ENCODE measurements at regions not wholly inside any gene's neighbourhood (a gene's known extent, or its start where the extent isn't known, plus 50 kb on each side); places are given as distances from the start of the nearest gene placed in this dataset.

DNA sequence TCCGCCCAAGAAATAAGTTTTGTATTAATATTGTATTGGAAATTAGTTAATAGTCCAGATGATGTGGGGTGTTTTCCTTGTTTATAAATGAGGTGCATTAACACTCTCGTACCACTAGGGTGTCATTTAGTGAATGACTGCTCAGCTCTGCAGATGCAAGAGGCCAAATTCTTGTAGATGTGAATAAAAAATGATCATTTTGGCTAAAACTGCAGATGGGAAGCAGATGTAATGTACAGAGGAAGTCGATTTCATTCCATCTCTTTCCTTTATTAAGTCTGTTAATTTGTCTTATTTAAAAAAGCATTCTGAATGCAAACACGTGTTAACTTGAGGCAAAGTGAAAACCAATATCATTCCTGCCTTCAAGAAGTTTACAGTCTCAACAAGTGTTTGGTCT is 108.1 kb downstream of the DHX15 start:
- H3K4me1 ChIP-seq, result peaks cover 0 to 21% (median 16%) of the 10 kb centered on the region in 4 donors
- TF ChIP-seq, protein P1, sequence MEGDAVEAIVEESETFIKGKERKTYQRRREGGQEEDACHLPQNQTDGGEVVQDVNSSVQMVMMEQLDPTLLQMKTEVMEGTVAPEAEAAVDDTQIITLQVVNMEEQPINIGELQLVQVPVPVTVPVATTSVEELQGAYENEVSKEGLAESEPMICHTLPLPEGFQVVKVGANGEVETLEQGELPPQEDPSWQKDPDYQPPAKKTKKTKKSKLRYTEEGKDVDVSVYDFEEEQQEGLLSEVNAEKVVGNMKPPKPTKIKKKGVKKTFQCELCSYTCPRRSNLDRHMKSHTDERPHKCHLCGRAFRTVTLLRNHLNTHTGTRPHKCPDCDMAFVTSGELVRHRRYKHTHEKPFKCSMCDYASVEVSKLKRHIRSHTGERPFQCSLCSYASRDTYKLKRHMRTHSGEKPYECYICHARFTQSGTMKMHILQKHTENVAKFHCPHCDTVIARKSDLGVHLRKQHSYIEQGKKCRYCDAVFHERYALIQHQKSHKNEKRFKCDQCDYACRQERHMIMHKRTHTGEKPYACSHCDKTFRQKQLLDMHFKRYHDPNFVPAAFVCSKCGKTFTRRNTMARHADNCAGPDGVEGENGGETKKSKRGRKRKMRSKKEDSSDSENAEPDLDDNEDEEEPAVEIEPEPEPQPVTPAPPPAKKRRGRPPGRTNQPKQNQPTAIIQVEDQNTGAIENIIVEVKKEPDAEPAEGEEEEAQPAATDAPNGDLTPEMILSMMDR (IDR thresholded peaks at IDR 0.05), result peak; percentile 34 to 38
- no peaks in the 10 kb centered on the region for H3K9me3 ChIP-seq
- no peaks in the 10 kb centered on the region for H3K36me3 ChIP-seq
- intact Hi-C loops (cut with DNase I; ENCODE audit: low total_unique reads), result no loop called here
- DNase-seq, result no peak
- peaks cover 0 to 20% of the 10 kb centered on the region in 2 donors for H3K27me3 ChIP-seq
- H3K27ac ChIP-seq, result no peak overlapping the region
- H3K4me3 ChIP-seq, result no peak overlapping the region

DNA sequence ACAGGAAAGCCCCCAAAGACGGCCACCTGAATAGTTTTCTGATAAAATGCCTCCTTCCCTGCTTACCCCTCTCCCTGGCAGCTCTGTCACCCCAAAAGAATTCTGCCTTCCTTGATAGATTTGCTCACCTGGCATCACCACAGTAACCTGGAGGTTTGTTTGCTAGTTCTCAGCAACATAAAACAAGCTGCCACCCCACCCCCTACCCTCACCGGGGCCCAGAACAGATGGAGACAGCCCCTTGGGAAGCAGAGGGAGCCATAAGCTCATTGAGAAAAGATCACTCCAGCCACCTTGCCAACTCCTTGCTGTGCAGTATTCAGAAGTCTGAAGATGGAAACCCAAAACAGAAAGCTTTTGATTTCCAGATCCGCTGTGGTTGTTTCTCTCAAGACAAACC is 108.6 kb downstream of the DHX15 start:
- Histone ChIP-seq H3K9me3 (no peaks in the 10 kb centered on the region), H3K4me3 (no peak overlapping the region), H3K27me3 (peaks cover 0 to 20% of the 10 kb centered on the region in 2 donors), H3K4me1 (peaks cover 0 to 26% (median 19%) of the 10 kb centered on the region in 4 donors), H3K36me3 (no peaks in the 10 kb centered on the region), H3K27ac (no peak overlapping the region)
- DNase-seq, result no peak
- TF ChIP-seq, protein P1 (IDR thresholded peaks at IDR 0.05), result no peak
- intact Hi-C loops (cut with DNase I; ENCODE audit: low total_unique reads), result no loop called here

DNA sequence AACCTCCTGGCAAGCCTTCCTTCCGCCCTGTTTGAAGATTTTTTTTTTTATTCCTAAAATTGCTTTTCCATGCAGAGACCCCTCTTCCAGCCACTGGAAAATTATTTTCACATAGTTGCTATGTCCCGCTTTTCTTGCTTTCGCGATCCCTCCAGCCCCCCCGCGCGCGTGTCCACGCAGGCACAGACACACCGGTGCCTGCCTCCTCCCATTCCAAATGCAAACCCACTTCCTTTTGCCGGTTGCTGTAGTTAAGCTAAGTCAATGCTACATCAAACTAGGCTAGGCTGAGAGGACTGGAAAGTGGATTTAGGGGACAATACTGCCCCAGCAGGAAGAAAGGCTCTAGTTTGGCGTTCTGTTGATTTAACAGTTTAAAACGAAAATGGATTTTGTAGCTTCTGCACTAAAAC is 111.0 kb downstream of the DHX15 start:
- Histone ChIP-seq H3K4me1 (peaks cover 0 to 38% (median 30%) of the 10 kb centered on the region in 4 donors), H3K27me3 (peaks cover 0 to 18% of the 10 kb centered on the region in 2 donors), H3K36me3 (no peaks in the 10 kb centered on the region), H3K9me3 (no peaks in the 10 kb centered on the region), H3K27ac (peak overlapping the region; percentile 35 to 41), H3K4me3 (peak overlapping the region; percentile 54 to 66)
- intact Hi-C loops (cut with DNase I; ENCODE audit: low total_unique reads), result loop anchor here (5.0 kb wide), 1 partner anchor 389 kb away; no protein-coding TSS in a partner anchor
- DNase-seq, result no peak
- TF ChIP-seq, protein P1 (IDR thresholded peaks at IDR 0.05), result no peak

GRCh38 chr4:24472514-24473308 is 111.6 kb downstream of the DHX15 start:
- TF ChIP-seq, protein P1 (IDR thresholded peaks at IDR 0.05), result peak; percentile 60 to 65
- peaks cover 0 to 13% of the 10 kb centered on the region in 2 donors for H3K27me3 ChIP-seq
- intact Hi-C loops (cut with DNase I; ENCODE audit: low total_unique reads), result loop anchor here (5.0 kb wide), 1 partner anchor 390 kb away; no protein-coding TSS in a partner anchor

GRCh38 chr4:24472161-24472510 is 112.2 kb downstream of the DHX15 start:
- no peaks in the 10 kb centered on the region for H3K36me3 ChIP-seq
- H3K27ac ChIP-seq, result peak overlapping the region; percentile 41 to 46
- intact Hi-C loops (cut with DNase I; ENCODE audit: low total_unique reads), result loop anchor here (5.0 kb wide), 1 partner anchor 390 kb away; no protein-coding TSS in a partner anchor
- TF ChIP-seq, protein P1 (IDR thresholded peaks at IDR 0.05), result no peak
- DNase-seq, result no peak
- H3K27me3 ChIP-seq, result peaks cover 0 to 9% of the 10 kb centered on the region in 2 donors
- peaks cover 0 to 38% (median 30%) of the 10 kb centered on the region in 4 donors for H3K4me1 ChIP-seq
- peak overlapping the region; percentile 54 to 66 for H3K4me3 ChIP-seq
- H3K9me3 ChIP-seq, result no peaks in the 10 kb centered on the region

More at GRCh38 chr4:24472514-24473308, 111.6 kb downstream of the DHX15 start:
- DNase-seq, result peak; percentile 82 to 86
- no peaks in the 10 kb centered on the region for H3K36me3 ChIP-seq
- peaks cover 0 to 38% (median 30%) of the 10 kb centered on the region in 4 donors for H3K4me1 ChIP-seq
- peak overlapping the region; percentile 41 to 46 for H3K27ac ChIP-seq
- H3K9me3 ChIP-seq, result no peaks in the 10 kb centered on the region
- peak overlapping the region; percentile 54 to 66 for H3K4me3 ChIP-seq

Data from tibial artery (tissue), 4 donors.